MCF 10A (cell line): ENCODE measurements at regions not wholly inside any gene's neighbourhood (a gene's known extent, or its start where the extent isn't known, plus 50 kb on each side); places are given as distances from the start of the nearest gene placed in this dataset.

Source experiments
- BruUV-seq: library from RNA; stranded (reverse); fragments of 400-500 nt; replicated peaks from 2 replicates; lab custom pipeline; 2021; lab: Mats Ljungman, UMichigan
- CTCF ChIA-PET: fragments of 300-600 bp; sonication (Branson Sonifier 250); formaldehyde crosslinking; extraction: SDS; loops from one replicate; lab custom pipeline; 2021; ENCODE audit warnings: antibody characterized with exemption, inconsistent platforms; lab: Yijun Ruan, JAX
- POLR2A ChIA-PET: fragments of 300-600, 350-650 bp; sonication (Branson Sonifier 250); formaldehyde crosslinking; extraction: SDS; loops from one replicate; lab custom pipeline; 2020; ENCODE audit warnings: antibody characterized with exemption, inconsistent platforms; lab: Yijun Ruan, JAX
- DNase-seq: peaks from one replicate; pipeline ENCODE4 v3.0.0-alpha.2; 2018; ENCODE audit not compliant: unreplicated experiment
- H3K27ac Mint-ChIP-seq: one replicate; pipeline ENCODE4 v1.8.0; 2022; ENCODE audit warnings: mild to moderate bottlenecking, low read depth, mixed read lengths; ENCODE audit not compliant: unreplicated experiment
- H3K27me3 Mint-ChIP-seq: one replicate; pipeline ENCODE4 v1.8.0; 2022; ENCODE audit warnings: mixed read lengths; ENCODE audit not compliant: insufficient read depth, unreplicated experiment
- H3K36me3 Mint-ChIP-seq: one replicate; pipeline ENCODE4 v1.8.0; 2022; ENCODE audit warnings: mild to moderate bottlenecking, moderate library complexity, mixed read lengths; ENCODE audit not compliant: insufficient read depth, unreplicated experiment
- H3K4me1 Mint-ChIP-seq: one replicate; pipeline ENCODE4 v1.8.0; 2022; ENCODE audit warnings: mixed read lengths; ENCODE audit not compliant: insufficient read depth, unreplicated experiment
- H3K4me3 Mint-ChIP-seq: one replicate; pipeline ENCODE4 v1.8.0; 2022; ENCODE audit warnings: mild to moderate bottlenecking, moderate library complexity, mixed read lengths; ENCODE audit not compliant: unreplicated experiment
- H3K9me3 Mint-ChIP-seq: one replicate; pipeline ENCODE4 v1.8.0; 2022; ENCODE audit warnings: mixed read lengths; ENCODE audit not compliant: unreplicated experiment
- intact Hi-C: fragments of 100-400 bp; cut with micrococcal nuclease; formaldehyde crosslinking; loops from 2 replicates; pipeline ENCODE4 v1.14.1; 2022
- TF ChIP-seq, protein P1 (sequence below): fragments of 200-600 bp; IDR thresholded peaks from one replicate; pipeline ENCODE4 v1.8.0; 2022; ENCODE audit warnings: antibody characterized with exemption, mild to moderate bottlenecking; ENCODE audit not compliant: unreplicated experiment

DNA sequence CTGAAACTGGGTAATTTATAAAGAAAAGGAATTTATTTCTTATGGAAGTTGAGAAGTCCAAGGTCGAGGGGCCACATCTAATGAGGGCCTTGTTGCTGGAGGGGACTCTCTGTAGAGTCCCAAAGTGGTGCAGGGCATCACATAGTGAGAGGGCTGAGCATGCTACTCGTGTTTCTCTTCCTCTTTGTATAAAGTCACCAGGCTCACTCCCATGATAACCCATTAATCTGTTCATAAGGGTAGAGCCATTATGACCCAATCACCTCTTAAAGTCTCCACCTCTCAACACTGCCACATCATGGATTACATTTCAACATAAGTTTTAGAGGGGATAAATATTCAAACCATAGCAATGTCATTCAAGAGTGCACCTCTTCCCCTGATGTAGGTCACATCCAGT lies 79.1 kb upstream of the ATP2B1 start:
- Mint-ChIP-seq H3K36me3 (no peaks in the 10 kb centered on the region), H3K27ac (no peak overlapping the region), H3K9me3 (peaks cover 10% of the 10 kb centered on the region), H3K27me3 (no peaks in the 10 kb centered on the region), H3K4me1 (peaks cover 5% of the 10 kb centered on the region), H3K4me3 (no peak overlapping the region)
- no TSS peak for BruUV-seq
- TF ChIP-seq, protein P1, sequence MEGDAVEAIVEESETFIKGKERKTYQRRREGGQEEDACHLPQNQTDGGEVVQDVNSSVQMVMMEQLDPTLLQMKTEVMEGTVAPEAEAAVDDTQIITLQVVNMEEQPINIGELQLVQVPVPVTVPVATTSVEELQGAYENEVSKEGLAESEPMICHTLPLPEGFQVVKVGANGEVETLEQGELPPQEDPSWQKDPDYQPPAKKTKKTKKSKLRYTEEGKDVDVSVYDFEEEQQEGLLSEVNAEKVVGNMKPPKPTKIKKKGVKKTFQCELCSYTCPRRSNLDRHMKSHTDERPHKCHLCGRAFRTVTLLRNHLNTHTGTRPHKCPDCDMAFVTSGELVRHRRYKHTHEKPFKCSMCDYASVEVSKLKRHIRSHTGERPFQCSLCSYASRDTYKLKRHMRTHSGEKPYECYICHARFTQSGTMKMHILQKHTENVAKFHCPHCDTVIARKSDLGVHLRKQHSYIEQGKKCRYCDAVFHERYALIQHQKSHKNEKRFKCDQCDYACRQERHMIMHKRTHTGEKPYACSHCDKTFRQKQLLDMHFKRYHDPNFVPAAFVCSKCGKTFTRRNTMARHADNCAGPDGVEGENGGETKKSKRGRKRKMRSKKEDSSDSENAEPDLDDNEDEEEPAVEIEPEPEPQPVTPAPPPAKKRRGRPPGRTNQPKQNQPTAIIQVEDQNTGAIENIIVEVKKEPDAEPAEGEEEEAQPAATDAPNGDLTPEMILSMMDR: no peak
- ChIA-PET CTCF (no interaction called here), POLR2A (no interaction called here)
- intact Hi-C loops: no loop called here
- no peak for DNase-seq

DNA sequence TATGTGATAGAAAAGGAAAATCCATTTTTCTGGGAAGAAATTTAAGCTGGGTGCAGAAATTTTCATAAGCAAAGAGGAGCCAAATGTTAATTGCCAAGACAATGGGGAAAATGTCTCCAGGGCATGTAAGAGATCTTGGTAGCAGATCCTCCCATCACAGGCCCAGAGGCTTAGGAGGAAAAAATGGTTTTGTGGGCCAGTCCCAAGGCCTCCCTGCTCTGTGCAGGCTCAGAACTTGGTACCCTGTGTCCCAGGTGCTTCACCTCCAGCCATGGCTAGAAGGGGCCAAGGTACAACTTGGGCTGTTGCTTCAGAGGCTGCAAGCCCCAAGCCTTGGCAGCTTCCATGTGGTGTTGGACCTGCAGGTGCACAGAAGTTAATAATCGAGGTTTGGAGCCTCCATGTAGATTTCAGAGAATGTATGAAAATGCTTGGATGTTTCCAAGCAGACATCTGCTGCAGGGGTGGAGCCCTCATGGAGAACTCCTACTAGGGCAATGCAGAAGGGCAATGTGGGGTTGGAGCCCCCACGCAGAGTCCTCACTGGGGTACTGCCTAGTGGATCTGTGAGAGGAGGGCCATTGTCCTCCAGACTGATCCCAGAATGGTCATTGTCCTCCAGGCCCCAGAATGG lies 77.7 kb upstream of the ATP2B1 start:
- TF ChIP-seq, protein P1: no peak
- no peak overlapping the region for H3K27ac Mint-ChIP-seq
- CTCF ChIA-PET: no interaction called here
- H3K4me1 Mint-ChIP-seq: peaks cover 5% of the 10 kb centered on the region
- H3K27me3 Mint-ChIP-seq: no peaks in the 10 kb centered on the region
- no TSS peak for BruUV-seq
- DNase-seq: no peak
- no peaks in the 10 kb centered on the region for H3K36me3 Mint-ChIP-seq
- POLR2A ChIA-PET: no interaction called here
- H3K4me3 Mint-ChIP-seq: no peak overlapping the region
- peaks cover 10% of the 10 kb centered on the region for H3K9me3 Mint-ChIP-seq
- intact Hi-C loops: no loop called here

DNA sequence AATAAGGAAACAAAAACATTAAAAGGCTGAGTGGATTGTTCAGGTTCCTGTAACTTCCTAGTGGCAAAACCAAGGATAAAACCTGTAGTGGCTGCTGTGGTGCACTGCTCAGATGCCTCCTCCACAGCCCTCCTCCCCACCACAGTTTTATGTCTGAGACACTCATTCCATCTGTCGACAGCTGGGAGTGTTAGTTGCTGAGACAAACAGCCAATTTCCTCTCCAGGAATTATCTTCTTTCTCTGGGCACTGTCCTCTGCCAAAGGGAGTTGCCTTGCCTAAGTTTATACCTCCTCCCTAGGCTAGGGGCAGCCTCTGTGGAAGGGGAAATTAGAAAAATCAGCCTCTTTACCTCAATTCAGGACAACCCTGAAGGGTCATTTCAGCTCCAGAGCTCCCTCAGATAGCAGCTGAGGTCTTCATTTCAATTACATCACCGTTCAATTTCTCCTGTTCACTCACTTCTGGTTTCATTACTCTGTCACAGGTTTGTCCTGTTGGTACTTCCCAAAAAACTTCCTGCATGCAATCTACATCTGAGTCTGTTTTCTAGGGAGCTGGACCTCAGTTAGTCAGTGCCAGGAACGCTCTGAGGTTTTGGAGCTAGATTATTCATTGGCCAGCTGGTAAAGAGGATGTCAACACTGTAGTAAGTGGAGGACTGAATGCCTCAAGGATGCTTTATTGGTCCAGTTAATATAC lies 74.9 kb upstream of the ATP2B1 start:
- H3K4me3 Mint-ChIP-seq: no peak overlapping the region
- H3K9me3 Mint-ChIP-seq: peaks cover 10% of the 10 kb centered on the region
- ChIA-PET POLR2A (interaction anchor here (0.6 kb wide), 1 partner anchor 739 kb away, joined by 3 read pairs; no protein-coding TSS in a partner anchor), CTCF (interaction anchor here (0.6 to 1.2 kb wide), 2 partner anchors 701 to 1022 kb away, joined by 3 to 4 read pairs; no protein-coding TSS in a partner anchor)
- TF ChIP-seq, protein P1: no peak
- BruUV-seq: no TSS peak
- H3K27me3 Mint-ChIP-seq: no peaks in the 10 kb centered on the region
- intact Hi-C loops: no loop called here
- no peaks in the 10 kb centered on the region for H3K4me1 Mint-ChIP-seq
- H3K36me3 Mint-ChIP-seq: no peaks in the 10 kb centered on the region
- DNase-seq: no peak
- no peak overlapping the region for H3K27ac Mint-ChIP-seq

DNA sequence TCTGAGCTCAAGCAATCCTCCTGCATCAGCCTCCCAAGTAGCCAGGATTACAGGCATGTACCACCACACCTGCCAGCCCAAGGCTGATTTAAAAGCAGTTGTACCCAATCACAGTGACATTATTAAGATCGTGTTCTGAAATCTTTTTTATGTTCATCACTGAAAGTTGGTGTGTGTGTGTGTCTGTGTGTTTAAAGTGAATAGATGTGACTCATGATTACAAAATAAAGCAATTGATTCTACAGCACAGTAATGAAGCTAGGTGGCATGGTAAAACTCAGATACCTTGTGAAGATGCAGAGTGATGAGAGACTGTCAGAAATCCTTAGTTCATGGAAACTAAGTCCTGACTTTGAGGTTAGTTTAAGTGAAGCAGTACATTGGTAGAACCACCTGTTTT lies 74.2 kb upstream of the ATP2B1 start:
- no TSS peak for BruUV-seq
- TF ChIP-seq, protein P1: no peak
- no peaks in the 10 kb centered on the region for H3K27me3 Mint-ChIP-seq
- H3K4me1 Mint-ChIP-seq: no peaks in the 10 kb centered on the region
- no peaks in the 10 kb centered on the region for H3K36me3 Mint-ChIP-seq
- H3K27ac Mint-ChIP-seq: no peak overlapping the region
- intact Hi-C loops: no loop called here
- no peak for DNase-seq
- CTCF ChIA-PET: interaction anchor here (0.6 to 1.2 kb wide), 2 partner anchors 12 to 702 kb away, joined by 3 read pairs; no protein-coding TSS in a partner anchor
- H3K4me3 Mint-ChIP-seq: no peak overlapping the region
- peaks cover 10% of the 10 kb centered on the region for H3K9me3 Mint-ChIP-seq
- POLR2A ChIA-PET: interaction anchor here (0.6 to 1.3 kb wide), 2 partner anchors 12 to 740 kb away, joined by 3 to 4 read pairs; no protein-coding TSS in a partner anchor
